SJSA1 (cell line): ENCODE measurements at regions not wholly inside any gene's neighbourhood (a gene's known extent, or its start where the extent isn't known, plus 50 kb on each side); places are given as distances from the start of the nearest gene placed in this dataset.

Experiments used
- DNase-seq, 2 experiments: peaks; one replicate each; pipeline ENCODE4 v3.0.0-alpha.2; 2015 to 2020; ENCODE audit warnings: low spot score in 2 of 2, low read depth in 1 of 2
- H3K27ac ChIP-seq: fragments of 250-450 bp; sonication (Bioruptor Pico); 2 replicates; pipeline ENCODE4 v1.5.1; 2020; ENCODE audit warnings: mild to moderate bottlenecking, moderate library complexity
- H3K27me3 ChIP-seq: fragments of 250-450 bp; sonication (Bioruptor Pico); replicated peaks from 2 replicates; pipeline ENCODE4 v1.5.1; 2020; ENCODE audit warnings: mild to moderate bottlenecking, moderate library complexity
- H3K36me3 ChIP-seq: fragments of 250-450 bp; sonication (Bioruptor Pico); 2 replicates; pipeline ENCODE4 v1.5.1; 2020; ENCODE audit warnings: mild to moderate bottlenecking
- H3K4me1 ChIP-seq: fragments of 250-450 bp; sonication (Bioruptor Pico); replicated peaks from 2 replicates; pipeline ENCODE4 v1.6.1; 2021; ENCODE audit warnings: mild to moderate bottlenecking
- H3K4me3 ChIP-seq: fragments of 250-450 bp; sonication (Bioruptor Pico); 2 replicates; pipeline ENCODE4 v1.5.1; 2020; ENCODE audit warnings: mild to moderate bottlenecking
- H3K9me3 ChIP-seq: fragments of 250-450 bp; sonication (Bioruptor Pico); replicated peaks from 2 replicates; pipeline ENCODE4 v1.5.1; 2020; ENCODE audit warnings: mild to moderate bottlenecking

DNA sequence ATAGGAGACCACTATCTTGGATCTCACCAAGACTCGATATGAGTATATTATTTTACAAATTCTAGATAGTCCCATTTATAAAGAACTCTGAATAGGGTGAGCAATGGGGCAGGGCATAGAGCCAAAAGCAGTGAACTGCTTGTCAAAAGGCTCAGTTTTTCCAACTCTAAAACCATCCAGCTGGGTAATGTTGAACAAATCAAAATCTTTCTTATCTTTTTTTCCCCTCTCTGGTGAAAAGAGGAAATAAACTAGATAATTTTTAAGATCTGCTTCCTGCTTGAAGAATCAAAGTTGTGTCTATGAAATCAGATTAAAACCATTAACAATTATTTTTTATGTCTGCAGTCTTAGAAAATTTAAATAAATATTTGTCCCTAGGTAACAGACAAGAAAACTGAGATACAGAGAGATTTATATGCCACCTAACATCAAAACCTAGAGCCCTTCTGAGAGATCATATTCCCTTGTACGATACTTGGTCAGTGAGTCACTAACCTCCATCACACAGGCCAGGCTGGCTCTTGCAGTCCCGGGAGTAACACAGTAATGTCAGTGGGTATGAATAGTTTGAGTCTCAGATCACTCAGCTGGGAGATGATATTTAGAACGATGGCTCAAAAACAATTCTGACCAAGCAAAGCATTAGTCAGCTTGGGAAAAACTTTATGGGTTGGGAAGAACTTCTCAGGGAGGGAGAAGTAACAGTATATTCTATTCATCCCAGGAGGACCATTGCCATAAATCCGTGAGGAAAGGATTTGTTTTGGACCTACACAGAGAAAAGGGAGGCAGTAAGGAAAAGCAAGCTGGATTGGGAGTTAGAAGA is 178.8 kb downstream of the REEP3 start:
- Histone ChIP-seq H3K27ac (peak overlapping the region; percentile 97), H3K4me1 (peaks cover 17% of the 10 kb centered on the region), H3K27me3 (no peaks in the 10 kb centered on the region), H3K4me3 (no peak overlapping the region), H3K9me3 (no peaks in the 10 kb centered on the region), H3K36me3 (no peaks in the 10 kb centered on the region)
- DNase-seq: peak; percentile 90

DNA sequence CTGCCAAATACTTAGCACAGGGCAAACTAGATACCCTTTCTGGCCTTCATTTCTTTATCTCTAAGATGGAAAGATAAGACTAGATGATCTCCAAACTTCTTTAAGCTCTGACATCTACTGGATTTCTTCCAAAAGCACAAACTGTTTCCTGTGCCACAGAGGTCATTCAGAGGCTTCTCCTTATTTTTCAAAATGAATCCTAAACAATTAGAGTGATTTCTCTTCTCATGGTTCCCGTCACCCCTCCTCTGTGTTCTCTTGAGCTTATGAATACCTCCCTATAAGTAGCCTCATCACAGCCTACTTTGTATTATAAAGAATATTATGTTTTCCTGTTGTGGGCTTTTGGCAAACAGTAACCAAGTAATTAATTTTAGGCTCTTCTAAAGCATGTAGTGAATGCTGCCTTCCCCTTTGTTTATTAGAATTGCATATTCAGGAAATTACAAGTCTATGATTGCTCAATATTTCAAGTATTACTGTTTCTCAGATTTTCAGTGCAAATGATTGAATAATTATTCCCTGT is 179.5 kb downstream of the REEP3 start:
- no peak for DNase-seq
- Histone ChIP-seq H3K27me3 (no peaks in the 10 kb centered on the region), H3K4me3 (no peak overlapping the region), H3K27ac (peak overlapping the region; percentile 97), H3K9me3 (no peaks in the 10 kb centered on the region), H3K4me1 (peaks cover 17% of the 10 kb centered on the region), H3K36me3 (no peaks in the 10 kb centered on the region)

DNA sequence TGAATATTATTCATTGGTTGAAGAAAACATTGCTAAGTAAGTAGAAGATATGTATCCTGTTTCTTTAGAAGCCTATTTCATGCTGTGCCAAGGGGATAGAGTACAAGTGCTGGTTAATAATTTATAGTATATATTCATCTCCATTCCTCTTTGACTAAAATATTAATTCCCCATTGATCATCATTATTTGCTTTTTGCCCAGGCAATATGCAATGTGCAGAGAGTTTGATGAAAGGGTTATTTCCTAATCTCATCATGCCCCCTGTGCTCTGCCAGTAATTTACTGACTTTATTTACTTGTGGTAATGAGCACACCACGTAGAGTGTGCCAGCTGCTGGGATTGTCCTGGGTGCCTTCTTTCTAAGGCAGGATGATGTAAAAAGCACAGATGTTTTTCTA is 180.9 kb downstream of the REEP3 start:
- Histone ChIP-seq H3K27me3 (no peaks in the 10 kb centered on the region), H3K36me3 (no peaks in the 10 kb centered on the region), H3K4me1 (peaks cover 22% of the 10 kb centered on the region), H3K9me3 (no peaks in the 10 kb centered on the region), H3K4me3 (no peak overlapping the region), H3K27ac (no peak overlapping the region)
- no peak for DNase-seq

DNA sequence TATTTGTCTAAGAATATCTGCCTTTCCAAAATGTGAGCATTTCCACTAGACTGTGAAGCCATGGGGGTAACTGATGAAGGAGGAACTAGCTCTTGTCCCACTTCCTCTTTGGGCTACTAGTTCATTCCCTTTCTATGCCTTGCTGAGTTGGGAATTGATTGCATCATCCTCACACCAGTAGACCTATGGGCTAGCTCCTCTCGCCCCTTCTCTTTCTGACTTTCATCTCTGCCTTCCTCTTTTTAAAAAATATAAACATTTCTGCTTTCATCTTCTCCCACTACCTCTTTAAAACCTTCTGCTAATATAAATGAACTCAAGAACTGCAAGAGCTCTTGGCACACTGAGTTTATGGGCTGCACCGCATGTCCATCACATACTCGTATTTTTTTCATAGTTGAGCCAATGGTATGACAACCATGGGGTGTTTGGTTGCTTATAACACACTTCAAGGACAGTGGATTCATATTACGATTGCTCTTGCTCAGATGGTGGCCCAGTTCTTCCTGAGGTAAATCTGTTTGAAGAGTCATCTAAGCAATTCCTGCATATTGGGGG is 182.0 kb downstream of the REEP3 start:
- peaks cover 31% of the 10 kb centered on the region for H3K4me1 ChIP-seq
- no peaks in the 10 kb centered on the region for H3K9me3 ChIP-seq
- no peaks in the 10 kb centered on the region for H3K36me3 ChIP-seq
- no peak overlapping the region for H3K4me3 ChIP-seq
- no peak for DNase-seq
- H3K27ac ChIP-seq: no peak overlapping the region
- H3K27me3 ChIP-seq: no peaks in the 10 kb centered on the region

DNA sequence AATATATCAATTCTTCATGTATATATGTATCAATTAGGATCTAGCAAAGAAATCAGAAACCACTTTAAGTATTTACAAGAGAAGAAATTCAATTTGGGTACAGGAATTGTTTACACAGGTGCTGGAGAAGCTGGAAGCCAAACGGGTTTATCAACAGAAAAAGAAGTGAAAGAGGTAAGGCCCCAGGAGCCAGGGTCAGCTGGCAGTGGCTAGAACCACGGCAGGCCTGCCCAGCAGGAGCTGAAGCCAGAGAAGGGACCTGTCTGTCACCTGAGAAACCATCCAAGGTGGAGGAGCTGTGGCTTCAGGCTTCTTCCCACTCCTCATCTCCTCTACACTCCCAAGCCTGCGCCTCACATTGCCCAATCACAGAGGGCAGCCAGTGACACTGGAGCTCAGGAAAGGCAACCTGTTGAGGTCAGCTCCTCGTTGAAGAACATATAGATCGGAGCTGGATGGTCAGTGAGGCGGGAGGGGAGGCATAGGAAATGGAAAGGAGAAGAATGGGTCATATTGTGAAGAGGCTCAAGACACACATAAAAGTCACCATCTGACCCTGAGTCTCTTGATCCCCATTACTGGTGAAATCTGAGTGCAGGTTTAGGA is 182.6 kb downstream of the REEP3 start:
- H3K9me3 ChIP-seq: no peaks in the 10 kb centered on the region
- no peak overlapping the region for H3K27ac ChIP-seq
- no peak for DNase-seq
- no peak overlapping the region for H3K4me3 ChIP-seq
- no peaks in the 10 kb centered on the region for H3K27me3 ChIP-seq
- no peaks in the 10 kb centered on the region for H3K36me3 ChIP-seq
- peaks cover 35% of the 10 kb centered on the region for H3K4me1 ChIP-seq

DNA sequence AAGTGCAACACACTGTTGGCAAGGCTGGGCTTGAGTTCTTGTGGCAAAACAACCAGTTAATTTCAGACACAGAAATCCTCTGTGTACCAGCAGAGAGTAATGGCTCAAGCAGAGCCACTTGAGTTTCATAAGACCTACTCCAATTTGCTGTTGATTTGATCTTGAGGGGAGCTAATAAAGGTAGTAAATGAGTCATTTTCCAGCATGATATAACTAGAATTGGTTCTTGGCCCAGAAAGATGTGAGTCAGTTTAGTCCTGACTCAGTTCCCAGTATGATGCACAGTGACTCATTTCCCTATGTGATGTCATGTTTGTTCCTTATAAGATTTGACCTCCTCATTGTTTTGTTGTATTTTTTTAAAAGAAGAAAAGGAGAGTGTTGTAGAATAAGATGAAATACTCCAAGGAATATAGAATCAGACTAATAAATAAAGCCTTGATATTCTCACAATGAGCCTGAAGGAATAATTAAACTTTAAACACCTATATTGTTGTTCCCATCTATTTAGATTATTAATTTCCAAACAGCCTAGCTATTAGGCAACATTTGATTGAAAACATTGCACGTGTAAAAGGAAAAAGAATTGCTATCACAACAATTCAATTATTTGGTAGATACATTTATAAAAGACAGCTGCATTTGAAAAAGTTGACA is 186.2 kb downstream of the REEP3 start:
- no peaks in the 10 kb centered on the region for H3K9me3 ChIP-seq
- DNase-seq: peak; percentile 68 to 94
- H3K27me3 ChIP-seq: no peaks in the 10 kb centered on the region
- no peaks in the 10 kb centered on the region for H3K36me3 ChIP-seq
- peaks cover 31% of the 10 kb centered on the region for H3K4me1 ChIP-seq
- peak overlapping the region; percentile 29 for H3K27ac ChIP-seq
- no peak overlapping the region for H3K4me3 ChIP-seq

DNA sequence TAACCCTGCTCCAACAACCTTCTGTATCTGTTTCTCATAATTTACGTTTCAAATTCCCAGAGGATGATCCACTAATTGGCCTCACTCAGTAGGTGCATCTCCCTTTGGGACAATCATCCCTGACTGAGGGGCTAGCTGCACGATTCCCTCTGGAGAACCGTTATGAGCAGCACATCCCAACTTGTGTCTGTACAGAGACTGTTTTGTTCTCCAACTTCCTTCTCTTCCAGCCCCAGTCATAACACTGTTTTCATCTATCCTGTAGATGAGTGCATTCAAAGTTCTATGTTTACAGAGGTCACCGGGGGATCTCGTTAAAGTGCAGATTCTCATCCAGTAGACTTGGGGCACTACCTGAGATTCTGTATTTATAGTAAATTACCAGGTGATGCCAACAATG is 187.2 kb downstream of the REEP3 start:
- Histone ChIP-seq H3K27me3 (no peaks in the 10 kb centered on the region), H3K4me1 (peaks cover 41% of the 10 kb centered on the region), H3K36me3 (no peaks in the 10 kb centered on the region), H3K4me3 (no peak overlapping the region), H3K9me3 (no peaks in the 10 kb centered on the region), H3K27ac (peak overlapping the region; percentile 29; the same call in 1 of the 2 replicates)
- DNase-seq: no peak

DNA sequence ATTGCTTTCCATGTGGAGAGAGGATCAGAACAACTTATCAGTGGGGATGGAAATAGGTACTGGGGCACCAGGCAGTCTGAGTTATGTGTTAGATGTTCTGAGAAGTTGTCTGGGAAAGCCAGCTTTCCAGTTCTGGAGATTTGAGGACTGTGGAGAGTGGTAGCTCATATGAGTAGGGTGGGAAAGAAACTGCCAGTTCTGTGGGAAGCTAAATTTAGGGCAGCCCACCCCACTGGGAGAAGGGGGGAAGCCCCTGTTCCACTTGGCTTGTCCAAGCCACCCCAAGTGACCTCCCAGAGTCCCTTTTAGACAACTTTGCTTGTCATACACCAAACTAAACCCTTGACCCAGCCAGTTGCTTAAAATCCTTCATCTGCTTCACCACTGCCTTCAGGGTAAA is 189.5 kb downstream of the REEP3 start:
- no peaks in the 10 kb centered on the region for H3K27me3 ChIP-seq
- no peak for DNase-seq
- no peak overlapping the region for H3K4me3 ChIP-seq
- H3K36me3 ChIP-seq: no peaks in the 10 kb centered on the region
- no peaks in the 10 kb centered on the region for H3K9me3 ChIP-seq
- H3K27ac ChIP-seq: no peak overlapping the region
- H3K4me1 ChIP-seq: peaks cover 45% of the 10 kb centered on the region

DNA sequence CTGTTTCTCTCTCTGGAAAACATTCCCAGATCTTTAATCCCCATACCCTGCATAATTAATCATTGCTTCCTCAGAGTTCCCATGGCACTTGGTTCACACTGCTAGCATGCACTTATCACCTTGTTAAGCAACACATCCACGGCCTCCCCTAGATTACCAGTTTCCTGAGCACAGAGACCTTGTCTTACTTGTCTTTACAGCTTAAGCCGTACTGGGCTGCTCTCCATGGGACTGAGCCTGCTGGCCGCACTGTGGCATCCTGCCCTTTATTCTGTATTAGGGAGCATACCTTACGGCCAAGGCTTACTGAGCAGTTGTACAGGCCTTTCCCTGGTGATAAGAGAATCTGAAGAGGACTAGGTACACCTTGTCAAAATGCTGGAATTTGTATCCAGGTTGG is 190.2 kb downstream of the REEP3 start:
- Histone ChIP-seq H3K4me3 (no peak overlapping the region), H3K36me3 (no peaks in the 10 kb centered on the region), H3K4me1 (peaks cover 45% of the 10 kb centered on the region), H3K9me3 (no peaks in the 10 kb centered on the region), H3K27ac (peak overlapping the region; percentile 53), H3K27me3 (no peaks in the 10 kb centered on the region)
- DNase-seq: no peak

DNA sequence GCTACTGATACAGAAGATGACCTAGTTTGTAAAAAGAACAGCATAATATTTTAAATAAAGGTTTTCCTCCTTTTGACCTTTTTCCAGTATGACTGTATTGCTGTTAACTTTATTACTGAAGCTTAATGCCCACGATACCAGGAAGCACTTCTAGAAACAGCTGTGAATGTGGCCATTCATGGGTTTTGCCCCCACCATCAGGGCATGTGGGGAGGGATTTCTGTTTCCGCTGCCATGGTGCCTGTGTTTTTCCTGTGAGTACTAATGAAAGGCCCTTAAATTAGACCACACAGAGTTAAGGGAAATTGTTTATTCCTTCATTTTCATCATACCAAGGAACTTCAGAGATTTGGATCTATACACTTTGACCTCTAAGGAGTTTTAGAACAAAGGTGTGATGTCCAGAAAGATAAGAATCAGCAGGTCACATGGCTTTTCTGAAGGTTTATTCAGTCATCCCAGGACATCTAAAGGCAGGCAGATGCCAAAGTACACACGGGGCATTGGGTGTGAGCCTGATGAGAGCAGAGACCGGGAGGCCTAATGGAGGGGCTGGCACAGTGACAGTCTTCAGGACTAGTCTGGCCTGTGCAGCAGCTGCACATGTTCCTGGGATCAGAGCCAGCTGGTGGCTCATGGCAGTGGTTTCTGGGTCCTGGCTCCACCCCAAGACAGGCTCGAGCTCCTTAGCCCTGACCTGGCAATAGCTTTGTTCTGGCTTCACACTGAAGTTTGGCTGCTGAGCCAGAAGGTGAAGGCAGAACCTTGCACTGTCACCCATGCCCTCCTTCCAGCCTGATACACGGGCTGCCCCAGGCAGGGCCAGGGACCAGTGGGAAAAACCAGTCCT is 190.9 kb downstream of the REEP3 start:
- Histone ChIP-seq H3K36me3 (no peaks in the 10 kb centered on the region), H3K27ac (peak overlapping the region; percentile 53), H3K27me3 (no peaks in the 10 kb centered on the region), H3K9me3 (no peaks in the 10 kb centered on the region), H3K4me3 (no peak overlapping the region), H3K4me1 (peaks cover 40% of the 10 kb centered on the region)
- DNase-seq: peak; percentile 77 to 92

DNA sequence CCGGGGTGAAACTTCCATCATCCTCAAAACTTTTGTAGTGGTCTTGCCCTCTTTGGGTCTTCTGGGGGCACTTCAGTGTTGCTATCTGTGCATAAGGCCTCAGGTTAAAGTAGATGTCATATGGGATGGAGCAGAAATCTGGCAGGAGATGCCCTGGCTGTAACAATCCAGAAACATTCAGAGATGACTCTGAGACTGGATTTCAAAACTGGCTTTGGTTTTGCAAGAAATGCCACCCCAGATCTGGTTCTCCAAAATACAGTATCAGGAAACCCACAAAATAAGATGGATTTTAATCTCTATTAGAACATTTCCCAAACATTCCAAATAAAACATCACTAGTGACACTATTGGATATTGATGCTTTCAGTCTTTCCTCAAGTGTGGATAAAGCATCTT is 191.5 kb downstream of the REEP3 start:
- H3K9me3 ChIP-seq: no peaks in the 10 kb centered on the region
- peak overlapping the region; percentile 53 for H3K27ac ChIP-seq
- no peak for DNase-seq
- H3K4me1 ChIP-seq: peaks cover 36% of the 10 kb centered on the region
- H3K27me3 ChIP-seq: no peaks in the 10 kb centered on the region
- H3K36me3 ChIP-seq: no peaks in the 10 kb centered on the region
- no peak overlapping the region for H3K4me3 ChIP-seq

DNA sequence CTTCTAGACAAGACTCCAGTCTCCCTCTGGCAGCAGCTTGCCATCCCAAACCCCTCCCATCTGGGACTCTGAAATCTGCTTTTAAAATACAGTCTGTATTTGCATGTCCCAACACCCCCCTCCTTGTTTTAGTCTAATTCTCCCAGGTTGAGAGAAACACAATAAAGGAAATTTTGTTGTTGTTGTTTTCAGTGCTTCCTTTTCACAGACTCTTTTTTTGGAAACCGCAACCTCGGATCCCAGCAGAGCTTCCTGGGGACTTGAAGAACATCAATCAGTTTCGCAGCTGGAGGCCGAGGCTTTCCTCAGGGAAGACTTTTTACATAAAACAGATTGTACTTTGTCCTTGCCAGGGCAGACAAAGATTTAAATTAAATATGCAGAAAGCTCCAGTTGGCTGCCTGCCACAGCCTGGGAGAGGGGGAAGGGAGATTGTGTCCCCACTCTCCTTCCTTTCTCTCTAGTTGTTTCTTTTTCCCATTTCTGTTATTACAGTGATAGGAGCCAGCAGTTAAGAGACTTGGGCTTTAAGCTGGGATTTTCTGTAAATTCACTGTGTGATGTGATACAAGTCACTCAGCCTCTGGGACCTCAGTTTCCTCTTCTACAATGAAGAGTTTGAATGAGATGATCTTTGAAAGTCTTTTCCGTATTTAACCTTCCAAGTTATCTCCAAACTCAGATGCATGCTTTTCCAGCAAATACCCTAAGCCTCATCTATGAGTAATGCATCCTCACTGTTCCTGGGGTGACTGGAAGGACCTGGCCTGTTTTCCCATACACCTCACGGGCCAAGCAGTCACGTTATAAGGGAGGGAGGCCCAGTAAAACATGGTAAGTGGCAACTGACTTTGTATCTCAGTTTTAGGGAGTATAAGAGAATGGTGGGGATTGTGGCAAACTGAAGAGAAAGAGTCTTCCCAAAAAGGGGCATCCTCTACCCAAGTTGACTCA is 192.3 kb downstream of the REEP3 start:
- H3K9me3 ChIP-seq: no peaks in the 10 kb centered on the region
- peaks cover 35% of the 10 kb centered on the region for H3K4me1 ChIP-seq
- H3K27me3 ChIP-seq: no peaks in the 10 kb centered on the region
- peak in 1 of 2 experiments; percentile 39 for DNase-seq
- H3K4me3 ChIP-seq: no peak overlapping the region
- H3K27ac ChIP-seq: no peak overlapping the region
- no peaks in the 10 kb centered on the region for H3K36me3 ChIP-seq
